GM21786 (cell line): ENCODE measurements at regions not wholly inside any gene's neighbourhood (a gene's known extent, or its start where the extent isn't known, plus 50 kb on each side); places are given as distances from the start of the nearest gene placed in this dataset.

ENCODE experiments used
- ATAC-seq: cut with Tn5 transposase; IDR thresholded peaks from one replicate; pipeline ENCODE4 v1.9.1; 2021; ENCODE audit not compliant: unreplicated experiment

GRCh38 chr2:134109725-134110124, 144.1 kb upstream of the MGAT5 start:
- no peak for ATAC-seq

DNA sequence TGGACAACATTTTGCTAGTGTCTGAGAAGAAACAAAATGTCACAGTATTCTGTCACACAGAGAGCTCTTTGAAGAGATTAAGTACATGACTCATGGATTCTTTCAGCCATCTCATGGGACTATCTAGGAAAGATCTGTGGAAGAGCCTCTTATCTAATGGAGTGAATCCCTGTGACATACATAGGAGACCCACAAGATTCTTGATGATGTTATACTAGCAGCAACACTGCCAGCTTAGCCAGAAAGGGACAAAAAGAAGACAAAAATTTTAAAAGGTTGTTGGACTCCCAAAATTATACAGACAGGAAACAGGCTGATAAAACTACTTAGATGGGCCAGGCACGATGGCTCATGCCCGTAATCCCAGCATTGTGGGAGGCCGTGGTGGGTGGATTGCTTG, 143.3 kb upstream of the MGAT5 start:
- ATAC-seq, result no peak

DNA sequence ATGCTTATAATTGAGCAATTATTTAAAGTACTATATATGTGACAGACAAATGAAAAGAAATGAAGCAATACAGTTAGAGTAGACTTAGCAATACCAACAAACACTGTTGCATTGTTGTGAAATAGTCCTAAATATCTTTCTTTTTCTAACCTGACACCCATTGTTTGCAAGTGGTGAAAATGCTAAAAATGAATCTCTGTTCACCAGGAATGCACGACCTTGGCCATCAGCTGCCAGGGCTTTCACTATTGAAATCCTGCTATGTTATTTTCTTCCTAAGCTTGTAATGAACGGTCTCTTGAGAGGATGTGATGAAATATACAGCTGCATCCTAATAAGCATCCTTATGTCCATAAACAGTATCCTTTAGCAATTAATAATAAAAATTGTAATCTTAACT, 136.2 kb upstream of the MGAT5 start:
- ATAC-seq, result no peak

- ATAC-seq, result peak; percentile 48
Observed at GRCh38 chr2:134118279-134119116, 135.4 kb upstream of the MGAT5 start.

DNA sequence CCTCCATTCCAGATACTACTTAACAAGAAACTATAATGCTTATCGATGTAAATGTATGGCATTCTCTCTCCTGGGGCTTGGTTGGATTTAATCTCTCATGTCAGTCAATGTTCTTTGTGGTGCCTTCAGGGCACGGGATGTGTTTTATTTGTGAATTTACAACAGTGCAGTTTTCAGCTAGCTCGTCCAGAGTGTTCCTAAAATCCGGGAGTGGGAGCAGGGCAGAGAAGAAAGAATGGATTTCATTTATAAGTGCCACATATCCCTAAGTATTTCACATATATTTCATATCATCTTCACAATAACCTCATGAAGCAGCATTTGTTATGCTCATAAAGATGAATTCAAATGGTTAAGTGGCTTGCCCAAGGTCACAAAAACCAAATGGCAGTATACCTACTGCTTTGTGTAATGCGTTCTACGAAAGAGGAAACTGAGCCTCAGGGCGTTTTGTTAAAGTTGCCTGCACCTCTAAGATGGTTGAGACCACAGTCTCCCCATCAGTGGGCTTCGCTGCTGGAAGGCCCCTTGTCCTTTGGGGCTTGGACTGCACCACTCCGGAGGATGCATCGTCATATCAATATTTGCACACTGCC, 134.7 kb upstream of the MGAT5 start:
- ATAC-seq, result peak; percentile 8

DNA sequence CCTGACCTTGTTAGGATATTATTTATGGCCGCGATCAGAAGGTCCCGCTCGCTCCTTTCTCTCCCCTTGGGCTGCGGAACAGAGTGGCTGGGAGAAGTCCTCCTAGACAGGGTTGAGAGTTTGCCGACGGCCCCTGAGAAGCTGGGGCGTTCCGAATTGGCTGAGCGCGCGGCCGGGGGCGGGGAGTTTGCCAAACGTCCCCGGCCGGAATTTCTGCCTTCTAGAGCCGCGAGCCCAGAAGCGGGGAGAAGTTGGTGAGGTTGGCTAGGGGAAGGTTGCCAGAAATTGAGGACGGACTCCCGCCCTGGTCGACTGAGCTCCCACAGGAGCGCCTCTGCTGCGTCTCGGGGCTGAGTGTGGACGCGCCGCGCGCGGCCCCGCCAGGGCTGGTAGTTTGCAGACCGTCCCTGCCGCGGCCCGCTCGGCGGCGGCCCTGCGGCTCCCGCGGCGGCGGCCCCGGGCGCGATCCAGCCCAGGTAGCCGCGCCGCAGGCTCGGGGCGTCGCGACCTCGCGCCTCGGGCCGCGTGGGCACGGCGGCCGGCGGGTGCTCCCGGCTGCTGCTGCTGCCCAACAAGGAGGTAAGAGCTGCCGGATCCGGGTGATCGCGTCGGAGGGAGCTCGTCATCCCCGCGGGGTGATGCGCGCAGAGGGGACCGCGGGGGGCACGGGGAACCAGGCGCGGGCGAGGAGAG, 134.0 kb upstream of the MGAT5 start:
- peak; percentile 54 for ATAC-seq

DNA sequence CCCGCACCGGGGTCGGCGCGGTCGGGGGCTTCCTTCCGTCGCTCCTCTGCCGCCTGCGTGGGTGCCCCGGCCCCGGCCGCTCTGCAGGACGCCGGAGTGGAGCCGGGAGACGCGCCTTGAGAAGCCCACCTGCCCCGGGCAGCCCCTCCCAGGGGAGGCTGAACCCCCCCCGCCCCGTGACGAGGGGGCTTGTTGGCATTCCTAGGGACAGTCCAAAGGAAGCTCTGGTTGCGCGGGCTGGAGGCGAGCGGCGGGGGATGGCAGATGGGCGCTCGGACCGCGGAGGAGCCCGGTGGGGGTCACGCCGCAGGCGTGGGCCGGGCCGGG, 133.5 kb upstream of the MGAT5 start:
- no peak for ATAC-seq

DNA sequence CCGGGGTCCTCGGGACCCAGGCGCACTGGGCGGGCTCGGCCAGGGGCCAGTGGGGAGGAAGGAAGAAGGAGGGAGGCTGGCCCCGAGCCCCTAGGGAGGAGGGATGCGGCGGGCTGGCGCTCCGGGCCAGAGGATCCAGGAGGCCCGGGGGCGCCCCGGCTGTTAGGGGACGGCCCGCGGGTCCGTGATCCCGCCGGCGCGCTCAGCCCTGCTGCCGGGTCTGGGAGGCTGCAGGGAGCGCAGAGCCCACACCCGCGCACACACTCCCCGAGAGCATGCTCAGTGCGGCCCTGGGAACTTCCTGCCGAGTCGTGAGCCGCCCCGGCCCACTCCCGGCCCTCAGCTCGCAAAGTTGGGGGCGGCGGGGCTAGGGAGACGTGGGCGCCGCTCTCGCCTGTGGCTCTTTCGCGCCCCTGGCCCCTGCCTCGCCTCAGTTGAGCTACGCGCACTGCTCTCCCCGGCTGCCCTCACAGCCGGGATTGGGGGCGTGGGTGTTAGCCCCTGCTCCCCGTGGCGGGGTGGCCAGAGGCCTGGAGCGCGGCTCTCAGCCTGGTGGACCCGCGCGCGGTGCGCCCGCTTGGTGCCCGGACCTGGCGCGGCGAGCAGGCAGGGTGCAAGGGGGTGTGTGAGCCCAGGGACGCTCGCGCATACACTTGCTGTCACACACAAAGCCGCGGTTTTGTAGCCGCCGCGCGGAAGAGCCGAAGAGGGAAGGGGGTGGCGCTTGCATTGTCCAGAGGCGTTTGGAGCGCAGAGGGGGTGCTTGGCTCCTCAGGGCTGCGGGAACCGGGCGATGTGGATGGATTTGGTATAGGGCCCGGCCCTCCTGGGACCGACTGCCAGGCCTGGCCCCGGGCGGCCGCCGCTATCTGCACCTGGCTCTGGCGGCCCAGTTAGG, 132.9 kb upstream of the MGAT5 start:
- ATAC-seq, result peak; percentile 29

DNA sequence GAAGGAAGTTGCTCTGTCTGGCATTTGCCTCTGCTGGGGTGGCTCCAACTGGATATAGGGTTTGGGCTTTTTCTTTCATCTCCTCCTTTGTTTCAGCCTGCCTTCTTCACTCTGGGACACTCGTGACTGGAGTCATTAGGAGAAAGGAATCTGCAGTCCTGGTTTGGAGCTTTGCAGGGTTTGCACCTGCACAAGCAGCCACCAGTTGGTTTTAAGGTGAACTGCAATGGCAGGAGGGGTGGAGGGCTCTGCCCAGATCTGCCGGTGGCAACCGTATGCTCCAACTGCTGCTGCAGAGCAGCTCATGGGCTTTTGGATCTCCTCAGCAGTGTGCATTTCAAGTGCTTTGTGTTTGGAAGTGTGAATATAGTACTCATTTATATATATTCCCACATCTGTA, 131.3 kb upstream of the MGAT5 start:
- no peak for ATAC-seq

DNA sequence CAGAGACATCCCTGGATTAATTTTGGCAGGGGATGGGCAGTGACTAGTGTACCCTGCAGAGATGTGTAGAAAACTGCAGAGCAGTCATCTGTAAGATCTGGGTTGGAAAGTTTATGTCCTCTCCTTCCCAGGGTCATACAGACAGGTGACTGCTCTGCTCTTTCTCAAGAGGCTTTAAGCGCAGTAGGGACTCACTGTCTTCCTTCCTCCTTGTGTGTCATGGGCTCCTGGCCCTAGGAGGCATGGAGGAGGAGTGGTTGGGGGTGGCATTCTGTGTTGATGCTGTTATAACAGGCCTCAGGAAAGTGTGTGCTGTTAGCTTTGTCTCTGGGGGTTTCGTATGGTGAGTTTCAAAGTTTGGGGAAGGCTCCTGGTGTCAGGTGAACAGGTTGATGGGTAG, 130.5 kb upstream of the MGAT5 start:
- no peak for ATAC-seq

GRCh38 chr2:134124047-134124753, 129.7 kb upstream of the MGAT5 start:
- ATAC-seq, result no peak

DNA sequence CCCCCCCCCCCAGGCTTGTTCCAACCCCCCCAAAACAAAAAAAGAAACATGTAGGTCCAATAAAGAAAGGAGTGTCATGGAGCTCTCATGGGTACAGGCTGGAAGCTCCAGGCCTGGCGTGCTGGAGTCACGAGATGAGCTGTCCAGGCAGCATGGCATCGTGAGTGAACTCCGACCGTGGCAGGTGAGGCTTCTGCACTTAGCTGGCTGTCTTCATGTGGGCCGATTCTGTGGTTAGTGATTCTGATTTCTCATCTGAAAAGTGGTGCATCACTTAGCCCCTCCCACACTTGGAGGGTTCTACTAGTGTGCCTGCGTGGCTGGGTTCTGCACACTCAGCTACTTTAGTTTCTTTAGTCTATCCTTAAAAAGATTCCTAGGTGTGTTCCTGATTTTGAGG, 126.4 kb upstream of the MGAT5 start:
- ATAC-seq, result peak; percentile 49

GRCh38 chr2:134128746-134129145, 125.1 kb upstream of the MGAT5 start:
- no peak for ATAC-seq

GRCh38 chr2:134129900-134130537, 123.9 kb upstream of the MGAT5 start:
- ATAC-seq, result no peak

- ATAC-seq, result no peak
Observed at GRCh38 chr2:134131681-134132489, 122.0 kb upstream of the MGAT5 start.

DNA sequence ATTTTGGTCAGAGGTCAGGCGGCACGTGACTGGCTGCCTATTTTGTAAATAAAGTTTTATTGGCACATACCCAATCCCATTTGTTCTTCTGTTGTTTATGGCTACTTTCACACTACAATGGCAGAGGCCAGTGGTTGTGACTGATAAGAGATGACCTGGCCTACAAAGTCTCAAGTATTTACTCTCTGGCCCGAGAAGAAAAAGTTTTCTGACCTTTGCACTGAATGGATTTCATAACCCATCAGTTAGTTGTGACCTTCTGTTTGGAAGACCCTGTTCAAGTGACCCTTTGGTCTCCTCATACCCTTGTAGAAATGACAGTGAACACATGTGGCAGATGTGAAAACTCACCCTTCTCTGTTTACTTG, 121.4 kb upstream of the MGAT5 start:
- ATAC-seq, result no peak

GRCh38 chr2:134133622-134134312, 120.1 kb upstream of the MGAT5 start:
- no peak for ATAC-seq

- ATAC-seq, result no peak
Observed at GRCh38 chr2:134134313-134134706, 119.6 kb upstream of the MGAT5 start.

DNA sequence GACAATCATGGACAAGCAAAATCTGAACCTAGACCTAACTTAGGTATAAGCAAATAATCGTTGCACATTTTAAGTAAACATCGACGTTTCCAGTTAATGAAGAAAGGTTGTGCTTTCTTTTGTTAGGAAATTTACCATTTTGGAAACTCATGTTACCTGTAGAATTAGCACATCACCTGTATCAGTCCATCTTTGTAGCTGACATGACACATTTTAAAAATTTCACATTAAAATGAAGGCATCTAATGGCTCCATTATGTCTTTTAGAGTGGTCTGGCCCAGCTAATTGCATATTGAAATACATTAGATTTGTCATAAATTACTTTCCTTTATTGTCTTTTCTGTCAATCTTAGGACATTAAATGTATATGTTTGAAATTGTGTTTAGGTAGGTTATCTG, 119.0 kb upstream of the MGAT5 start:
- no peak for ATAC-seq
